Hepatocyte (in vitro differentiated cells): ENCODE measurements at regions not wholly inside any gene's neighbourhood (a gene's known extent, or its start where the extent isn't known, plus 50 kb on each side); places are given as distances from the start of the nearest gene placed in this dataset.

ENCODE experiments used
- DNase-seq: peaks from one replicate; pipeline ENCODE4 v3.0.0-alpha.2; 2016; ENCODE audit warnings: low spot score
- H2AFZ ChIP-seq: fragments of 200-600 bp; sonication (generic); 2 replicates; pipeline ENCODE4 v1.6.0; 2016; ENCODE audit warnings: antibody characterized with exemption, mild to moderate bottlenecking
- H3K27ac ChIP-seq: fragments of 200-600 bp; sonication (generic); 2 replicates; pipeline ENCODE4 v1.5.1; 2016; ENCODE audit warnings: mild to moderate bottlenecking
- H3K27me3 ChIP-seq: fragments of 200-600 bp; sonication (generic); 2 replicates; pipeline ENCODE4 v1.6.1; 2016
- H3K36me3 ChIP-seq: fragments of 200-600 bp; sonication (generic); replicated peaks from 2 replicates; pipeline ENCODE4 v1.5.1; 2016; ENCODE audit warnings: low read depth; ENCODE audit not compliant: insufficient read depth
- H3K4me1 ChIP-seq: fragments of 200-600 bp; sonication (generic); 2 replicates; pipeline ENCODE4 v1.5.1; 2016; ENCODE audit warnings: mild to moderate bottlenecking, moderate library complexity; ENCODE audit not compliant: insufficient read depth
- H3K4me2 ChIP-seq: fragments of 200-600 bp; sonication (generic); 2 replicates; pipeline ENCODE4 v1.6.0; 2016
- H3K4me3 ChIP-seq: fragments of 200-600 bp; sonication (generic); 2 replicates; pipeline ENCODE4 v1.5.1; 2016; ENCODE audit warnings: mild to moderate bottlenecking
- H3K79me2 ChIP-seq: fragments of 200-600 bp; sonication (generic); 2 replicates; pipeline ENCODE4 v1.6.0; 2017; ENCODE audit warnings: mild to moderate bottlenecking
- H3K9me2 ChIP-seq: fragments of 200-600 bp; sonication (generic); replicated peaks from 2 replicates; pipeline ENCODE4 v1.6.0; 2017; ENCODE audit warnings: mild to moderate bottlenecking; ENCODE audit not compliant: insufficient read depth
- H3K9me3 ChIP-seq: fragments of 200-600 bp; sonication (generic); 2 replicates; pipeline ENCODE4 v1.5.1; 2016; ENCODE audit warnings: low read depth, mild to moderate bottlenecking
- H4K20me1 ChIP-seq: fragments of 200-600 bp; sonication (generic); 2 replicates; pipeline ENCODE4 v1.6.0; 2016; ENCODE audit warnings: mild to moderate bottlenecking; ENCODE audit not compliant: insufficient read depth, poor library complexity, severe bottlenecking
- CTCF ChIP-seq: fragments of 200-600 bp; sonication (generic); IDR thresholded peaks from 2 replicates; pipeline ENCODE4 v1.5.1; 2016; ENCODE audit warnings: antibody characterized with exemption, mild to moderate bottlenecking; ENCODE audit not compliant: poor library complexity
- EZH2 ChIP-seq: fragments of 200-600 bp; sonication (generic); IDR thresholded peaks from 2 replicates; pipeline ENCODE4 v1.6.1; 2016; ENCODE audit warnings: antibody characterized with exemption, mild to moderate bottlenecking, borderline replicate concordance
- EZH2phosphoT487 ChIP-seq: fragments of 200-600 bp; sonication (generic); IDR thresholded peaks from one replicate; pipeline ENCODE4 v1.6.1; 2018; ENCODE audit warnings: antibody characterized with exemption, mild to moderate bottlenecking, low read depth, moderate library complexity; ENCODE audit not compliant: unreplicated experiment, severe bottlenecking
- WGBS: methylation state at CpG from one replicate; pipeline ENCODE4 v1.1.6; 2016; ENCODE audit warnings: low lambda C conversion rate; ENCODE audit errors: missing lambda C conversion rate; 5-methylcytosine and 5-hydroxymethylcytosine counted together

DNA sequence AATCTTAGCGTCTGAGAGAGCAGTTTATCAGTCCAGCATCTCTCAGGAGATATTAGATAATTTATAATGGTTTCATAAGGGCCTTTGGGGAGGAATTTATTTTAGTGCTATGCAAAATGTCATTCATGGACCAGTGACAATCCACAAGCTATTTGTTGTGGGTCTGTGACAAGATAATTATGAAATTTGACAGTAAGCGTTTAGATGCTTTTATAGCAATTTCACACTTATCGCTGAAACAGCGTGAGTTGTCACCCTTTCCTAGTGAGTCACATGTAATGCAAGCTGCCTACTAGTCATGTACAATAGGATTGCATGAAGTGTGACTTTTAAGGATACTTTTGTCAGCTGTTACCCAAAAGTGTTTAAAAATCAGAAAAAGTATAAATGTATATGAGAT, 315.6 kb upstream of the THBS1 start:
- Histone ChIP-seq H4K20me1 (no peaks in the 10 kb centered on the region), H3K4me2 (no peak overlapping the region), H3K9me3 (no peaks in the 10 kb centered on the region), H3K79me2 (no peaks in the 10 kb centered on the region), H3K4me1 (no peaks in the 10 kb centered on the region), H3K27ac (no peak overlapping the region), H3K9me2 (no peaks in the 10 kb centered on the region), H3K36me3 (no peaks in the 10 kb centered on the region), H3K27me3 (no peaks in the 10 kb centered on the region), H2AFZ (no peak overlapping the region), H3K4me3 (no peak overlapping the region)
- TF ChIP-seq EZH2 = no peak
- TF ChIP-seq EZH2phosphoT487 = no peak
- TF ChIP-seq CTCF = no peak
- no peak for DNase-seq
- WGBS = 91% methylated on average over 4 of the region's 4 CpGs

GRCh38 chr15:39266890-39267289, 314.0 kb upstream of the THBS1 start:
- Histone ChIP-seq H3K27me3 (no peaks in the 10 kb centered on the region), H3K79me2 (no peaks in the 10 kb centered on the region), H3K36me3 (no peaks in the 10 kb centered on the region), H4K20me1 (no peaks in the 10 kb centered on the region), H3K4me2 (no peak overlapping the region), H3K9me3 (no peaks in the 10 kb centered on the region), H3K4me3 (no peak overlapping the region), H3K27ac (no peak overlapping the region), H3K9me2 (no peaks in the 10 kb centered on the region), H2AFZ (no peak overlapping the region), H3K4me1 (no peaks in the 10 kb centered on the region)
- TF ChIP-seq EZH2 (no peak), CTCF (no peak), EZH2phosphoT487 (no peak)
- WGBS = 36% methylated on average over 1 of the region's 1 CpG
- DNase-seq = no peak

GRCh38 chr15:39267685-39268084, 313.2 kb upstream of the THBS1 start:
- H4K20me1 ChIP-seq = no peaks in the 10 kb centered on the region
- H3K27ac ChIP-seq = no peak overlapping the region
- no peaks in the 10 kb centered on the region for H3K9me3 ChIP-seq
- H2AFZ ChIP-seq = no peak overlapping the region
- H3K36me3 ChIP-seq = no peaks in the 10 kb centered on the region
- no peak overlapping the region for H3K4me2 ChIP-seq
- 91% methylated on average over 7 of the region's 7 CpGs for WGBS
- no peaks in the 10 kb centered on the region for H3K4me1 ChIP-seq
- no peaks in the 10 kb centered on the region for H3K27me3 ChIP-seq
- no peaks in the 10 kb centered on the region for H3K79me2 ChIP-seq
- no peaks in the 10 kb centered on the region for H3K9me2 ChIP-seq
- DNase-seq = no peak
- H3K4me3 ChIP-seq = no peak overlapping the region
- no peak for TF ChIP-seq CTCF
- no peak for TF ChIP-seq EZH2

DNA sequence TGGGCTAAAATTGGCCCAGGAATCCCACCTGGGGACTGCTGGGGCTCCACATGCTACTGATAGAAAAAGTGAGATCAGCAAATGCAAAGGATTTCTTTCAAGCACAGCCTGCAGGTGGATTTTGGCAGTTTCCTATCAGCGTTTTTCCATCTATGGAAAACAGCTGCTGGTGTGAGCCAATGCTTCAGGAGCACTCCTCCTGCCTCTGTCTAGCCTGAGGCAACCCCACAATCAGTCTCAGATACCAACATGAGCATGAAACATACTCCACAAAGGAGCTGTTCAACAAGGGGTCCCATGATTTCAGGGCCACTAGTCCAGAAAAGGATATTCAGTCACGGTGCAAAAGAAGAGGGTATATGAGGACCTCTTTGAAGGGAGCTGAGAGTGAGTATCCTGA, 311.5 kb upstream of the THBS1 start:
- no peak overlapping the region for H3K4me2 ChIP-seq
- no peak overlapping the region for H3K4me3 ChIP-seq
- H3K79me2 ChIP-seq = no peaks in the 10 kb centered on the region
- no peaks in the 10 kb centered on the region for H3K36me3 ChIP-seq
- no peaks in the 10 kb centered on the region for H3K27me3 ChIP-seq
- WGBS = 65% methylated on average over 2 of the region's 2 CpGs
- no peak overlapping the region for H3K27ac ChIP-seq
- TF ChIP-seq EZH2 (no peak), EZH2phosphoT487 (no peak), CTCF (no peak)
- H2AFZ ChIP-seq = no peak overlapping the region
- H3K4me1 ChIP-seq = peaks cover 5% of the 10 kb centered on the region
- no peaks in the 10 kb centered on the region for H3K9me3 ChIP-seq
- DNase-seq = no peak
- no peaks in the 10 kb centered on the region for H4K20me1 ChIP-seq
- H3K9me2 ChIP-seq = no peaks in the 10 kb centered on the region
